GM19240 (cell line): ENCODE measurements at regions not wholly inside any gene's neighbourhood (a gene's known extent, or its start where the extent isn't known, plus 50 kb on each side); places are given as distances from the start of the nearest gene placed in this dataset.
"Not testable (repeated sequence)": the region's sequence is repeated elsewhere in the genome, so short reads cannot be mapped to it uniquely, and the experiment has no call there.

Experiments
- DNase-seq: peaks from one replicate; pipeline ENCODE4 v3.0.0; 2011; ENCODE audit warnings: low spot score; ENCODE audit not compliant: insufficient read length

- DNase-seq = no peak
Observed at GRCh38 chr6:134676307-134677281, 273.3 kb downstream of the ALDH8A1 start.

GRCh38 chr6:134675110-134676054, 274.5 kb downstream of the ALDH8A1 start:
- DNase-seq = no peak

- no peak for DNase-seq
Observed at GRCh38 chr6:134674562-134674961, 275.3 kb downstream of the ALDH8A1 start.

- DNase-seq = no peak
Observed at GRCh38 chr6:134669485-134669884, 280.4 kb downstream of the ALDH8A1 start.

GRCh38 chr6:134667111-134667510, 282.8 kb downstream of the ALDH8A1 start:
- DNase-seq = no peak

GRCh38 chr6:134666125-134666524, 283.8 kb downstream of the ALDH8A1 start:
- no peak for DNase-seq

- no peak for DNase-seq
Observed at GRCh38 chr6:134665029-134665723, 284.7 kb downstream of the ALDH8A1 start.

- no peak for DNase-seq
Observed at GRCh38 chr6:134663800-134664535, 285.9 kb downstream of the ALDH8A1 start.

GRCh38 chr6:134663356-134663755, 286.5 kb downstream of the ALDH8A1 start:
- DNase-seq = no peak

GRCh38 chr6:134662077-134662700, 287.7 kb downstream of the ALDH8A1 start:
- DNase-seq = no peak

GRCh38 chr6:134659885-134660284, 290.0 kb downstream of the ALDH8A1 start:
- not testable (repeated sequence) for DNase-seq

- no peak for DNase-seq
Observed at GRCh38 chr6:134658596-134658995, 291.3 kb downstream of the ALDH8A1 start.

- DNase-seq = no peak
Observed at GRCh38 chr6:134657751-134658527, 292.0 kb downstream of the ALDH8A1 start.

GRCh38 chr6:134657343-134657742, 292.6 kb downstream of the ALDH8A1 start:
- DNase-seq = no peak

GRCh38 chr6:134654751-134655150, 295.1 kb downstream of the ALDH8A1 start:
- DNase-seq = no peak

GRCh38 chr6:134651519-134651918, 298.4 kb downstream of the ALDH8A1 start:
- DNase-seq = no peak

- no peak for DNase-seq
Observed at GRCh38 chr6:134647861-134648260, 302.0 kb downstream of the ALDH8A1 start.

GRCh38 chr6:134642819-134643218, 307.1 kb downstream of the ALDH8A1 start:
- DNase-seq = no peak

GRCh38 chr6:134642279-134642678, 307.6 kb downstream of the ALDH8A1 start:
- no peak for DNase-seq
